HG03280 (cell line): ENCODE measurements at regions not wholly inside any gene's neighbourhood (a gene's known extent, or its start where the extent isn't known, plus 50 kb on each side); places are given as distances from the start of the nearest gene placed in this dataset.
A peak's percentile ranks its signal among the peaks of the same experiment; 100 is the strongest.

Experiments
- ATAC-seq: cut with Tn5 transposase; IDR thresholded peaks from one replicate; pipeline ENCODE4 v1.9.1; 2021; ENCODE audit warnings: mild to moderate bottlenecking, moderate library complexity; ENCODE audit not compliant: unreplicated experiment

DNA sequence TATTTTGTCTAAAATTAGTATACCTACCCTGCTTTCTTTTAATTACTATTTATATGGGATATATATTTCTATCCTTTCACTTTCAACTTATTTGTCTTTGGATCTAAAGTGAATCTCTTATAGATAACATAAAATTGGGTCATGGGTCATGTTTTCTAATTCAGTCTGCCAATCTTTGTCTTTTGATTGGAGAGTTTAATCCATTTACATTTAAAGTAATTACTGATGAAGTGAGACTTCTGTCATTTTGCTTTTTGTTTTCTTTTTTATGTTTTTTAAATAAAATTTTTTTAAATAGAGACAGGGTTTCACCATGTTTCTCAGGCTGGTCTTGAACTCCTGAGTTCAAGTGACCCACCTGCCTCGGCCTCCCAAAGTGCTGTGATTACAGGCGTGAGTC lies 50.5 kb upstream of the PRDM1 start:
- ATAC-seq = no peak

DNA sequence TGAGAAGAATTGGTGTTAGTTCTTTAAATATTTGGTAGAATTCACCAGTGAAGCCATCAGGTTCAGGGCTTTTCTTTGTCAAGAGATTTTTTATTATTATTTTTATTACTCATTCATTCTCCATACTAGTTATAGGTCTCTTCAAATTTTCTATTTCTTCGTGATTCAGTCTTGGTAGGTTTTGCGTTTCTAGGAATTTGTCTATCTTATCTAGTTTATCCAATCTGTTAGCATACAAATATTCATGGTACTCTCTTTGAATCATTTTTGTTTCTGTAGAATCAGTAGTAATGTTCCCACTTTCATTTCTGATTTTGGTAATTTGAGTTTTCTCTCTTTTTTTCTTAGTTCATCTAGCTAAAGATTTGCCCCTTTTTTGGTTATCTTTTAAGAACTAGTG lies 52.3 kb upstream of the PRDM1 start:
- no peak for ATAC-seq

- no peak for ATAC-seq
Measured at GRCh38 chr6:106027758-106028157, 58.4 kb upstream of the PRDM1 start.

DNA sequence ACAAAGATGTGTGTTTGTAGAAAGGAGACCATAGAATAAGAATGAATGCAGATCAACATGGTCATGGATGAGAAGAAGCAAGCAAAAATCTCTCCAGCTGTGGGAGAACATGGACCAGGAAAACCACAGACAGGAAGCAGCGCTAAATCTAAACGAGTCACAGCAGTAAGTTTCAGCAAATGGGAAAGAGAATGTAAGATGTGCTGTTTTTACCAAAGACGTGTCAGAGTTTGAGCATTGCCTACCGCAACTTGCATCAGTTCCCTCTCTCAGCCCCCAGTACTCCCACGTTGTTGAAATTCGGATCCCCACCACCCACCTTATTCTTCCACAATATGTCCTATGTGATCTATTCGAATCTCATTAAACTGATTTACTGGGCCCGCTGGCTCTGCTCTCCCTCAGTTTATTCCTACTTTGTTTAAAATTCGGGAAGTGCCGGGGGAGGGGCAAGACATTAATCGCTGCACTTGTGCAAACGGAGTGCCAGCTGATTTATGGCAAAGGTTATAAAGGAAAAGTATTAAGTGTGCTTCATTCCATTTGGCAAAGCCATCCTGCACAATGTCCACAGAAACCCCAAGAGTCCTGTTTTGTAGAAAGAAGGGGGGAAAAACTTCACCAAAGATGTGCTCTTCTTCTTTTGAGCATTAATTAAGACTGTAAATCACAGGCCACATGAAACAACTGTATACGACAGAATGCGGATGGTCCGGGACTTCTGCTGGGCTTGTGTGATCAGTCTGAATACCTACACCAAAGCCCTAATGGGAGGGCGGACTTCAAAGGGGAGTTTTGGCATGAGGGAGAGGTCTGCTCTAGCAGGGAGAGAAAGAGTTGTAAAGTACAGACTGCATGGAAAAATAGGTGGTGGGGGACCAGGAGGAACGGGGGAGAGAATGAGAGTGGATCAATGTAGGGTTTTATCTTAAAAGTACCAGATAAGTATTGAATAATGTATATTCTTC lies 59.1 kb upstream of the PRDM1 start:
- no peak for ATAC-seq

DNA sequence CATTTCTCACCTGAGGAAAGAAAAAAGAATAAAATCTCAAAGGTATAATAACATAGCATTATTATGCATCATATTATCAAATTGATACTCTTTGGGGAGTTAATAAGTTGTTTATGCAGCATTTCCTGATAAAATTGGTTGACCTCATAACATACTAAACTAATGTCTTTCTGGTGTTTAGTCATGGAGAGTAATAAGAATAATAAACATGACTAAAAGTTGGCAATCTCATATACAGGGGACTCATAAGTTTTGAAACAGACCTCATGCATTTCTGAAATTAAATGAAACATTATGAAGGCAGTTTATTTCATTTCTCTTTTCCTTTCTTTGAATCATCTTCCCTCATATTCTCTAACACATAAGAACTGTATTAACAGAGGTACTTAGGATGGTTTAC lies 60.5 kb upstream of the PRDM1 start:
- no peak for ATAC-seq

DNA sequence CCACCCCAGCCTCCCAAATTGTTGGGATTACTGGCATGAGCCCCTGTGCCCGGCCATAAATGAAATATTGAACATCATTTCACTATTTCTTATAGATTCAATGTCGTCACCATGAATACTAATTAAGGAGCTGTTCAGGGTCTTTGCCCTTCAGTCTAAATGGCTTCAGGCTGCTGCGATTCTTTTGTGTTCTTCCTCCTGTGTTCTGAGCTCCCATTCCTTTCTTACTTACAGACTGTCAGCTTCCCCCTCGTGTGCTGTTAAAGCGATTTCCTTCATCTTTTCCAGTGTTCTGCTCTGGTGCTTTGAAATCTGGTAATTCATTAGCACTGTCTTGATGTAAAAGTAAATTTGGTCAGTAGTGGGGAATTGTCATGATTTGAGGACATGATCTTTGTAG lies 63.3 kb upstream of the PRDM1 start:
- ATAC-seq = no peak

- no peak for ATAC-seq
Measured at GRCh38 chr6:106017454-106017853, 68.7 kb upstream of the PRDM1 start.

- ATAC-seq = no peak
Measured at GRCh38 chr6:106014955-106015354, 71.2 kb upstream of the PRDM1 start.

DNA sequence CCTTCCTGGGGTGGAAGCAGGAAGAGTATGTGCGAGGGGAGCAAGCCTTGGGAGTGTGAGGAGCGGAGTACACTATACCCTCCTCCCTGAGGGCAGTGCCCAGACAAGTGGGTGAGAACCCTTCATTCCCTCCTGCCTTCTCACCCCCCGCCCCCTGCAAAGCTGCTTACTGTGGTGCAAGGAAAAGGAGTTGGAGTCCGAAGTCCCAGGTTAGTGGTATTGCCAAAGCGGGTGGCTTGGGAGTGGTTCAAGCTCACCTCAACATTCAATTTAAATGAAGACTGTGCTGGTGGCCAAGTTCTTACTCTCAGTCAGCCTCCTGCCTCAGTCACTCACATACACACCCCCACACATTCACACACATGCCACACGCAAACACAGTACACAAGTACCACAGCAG lies 74.7 kb upstream of the PRDM1 start:
- no peak for ATAC-seq

GRCh38 chr6:106005954-106006353 lies 80.2 kb upstream of the PRDM1 start:
- ATAC-seq = no peak

- no peak for ATAC-seq
Measured at GRCh38 chr6:106005013-106005412, 81.1 kb upstream of the PRDM1 start.

GRCh38 chr6:106003268-106003987 lies 82.7 kb upstream of the PRDM1 start:
- no peak for ATAC-seq

DNA sequence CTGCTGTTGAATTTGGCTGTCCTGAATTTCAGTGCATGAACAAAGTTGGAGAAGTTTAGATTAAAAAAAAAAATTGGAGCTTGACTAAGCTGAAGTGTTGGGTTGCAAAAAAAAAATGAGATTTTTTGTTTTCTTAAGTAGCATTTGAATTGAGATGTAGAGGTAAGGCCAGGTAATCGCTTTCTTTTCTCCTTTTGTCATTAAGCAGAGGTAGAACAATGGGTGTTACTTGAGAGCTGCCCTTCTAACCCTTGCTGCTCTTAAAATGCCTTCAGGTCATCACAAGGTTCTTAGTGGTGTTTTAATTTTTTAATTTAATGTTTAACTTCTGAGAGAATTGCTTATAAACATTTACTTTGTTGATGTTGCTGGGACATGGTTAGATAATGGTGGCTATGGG lies 84.1 kb upstream of the PRDM1 start:
- ATAC-seq = no peak

GRCh38 chr6:106000935-106001334 lies 85.2 kb upstream of the PRDM1 start:
- ATAC-seq = no peak

DNA sequence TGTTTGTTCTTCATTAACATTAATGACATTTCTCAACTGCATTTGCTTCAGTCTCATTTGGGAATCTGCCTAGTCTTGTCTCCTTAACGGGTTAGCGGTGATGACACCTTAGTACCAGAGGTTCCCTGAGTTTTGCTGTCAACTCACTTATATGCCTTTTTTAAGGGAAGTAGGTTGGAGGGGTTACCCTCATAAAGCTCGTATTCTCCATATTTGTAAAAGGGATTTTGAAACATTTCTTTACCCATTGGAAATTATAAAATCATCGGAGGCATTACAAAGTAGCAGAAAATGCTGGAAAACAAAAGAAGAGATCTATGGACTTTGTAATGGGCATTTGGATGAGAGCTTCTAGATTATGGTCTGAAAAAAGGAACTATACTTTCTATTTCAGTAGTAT lies 88.7 kb upstream of the PRDM1 start:
- no peak for ATAC-seq

GRCh38 chr6:105995391-105995865 lies 90.7 kb upstream of the PRDM1 start:
- no peak for ATAC-seq

DNA sequence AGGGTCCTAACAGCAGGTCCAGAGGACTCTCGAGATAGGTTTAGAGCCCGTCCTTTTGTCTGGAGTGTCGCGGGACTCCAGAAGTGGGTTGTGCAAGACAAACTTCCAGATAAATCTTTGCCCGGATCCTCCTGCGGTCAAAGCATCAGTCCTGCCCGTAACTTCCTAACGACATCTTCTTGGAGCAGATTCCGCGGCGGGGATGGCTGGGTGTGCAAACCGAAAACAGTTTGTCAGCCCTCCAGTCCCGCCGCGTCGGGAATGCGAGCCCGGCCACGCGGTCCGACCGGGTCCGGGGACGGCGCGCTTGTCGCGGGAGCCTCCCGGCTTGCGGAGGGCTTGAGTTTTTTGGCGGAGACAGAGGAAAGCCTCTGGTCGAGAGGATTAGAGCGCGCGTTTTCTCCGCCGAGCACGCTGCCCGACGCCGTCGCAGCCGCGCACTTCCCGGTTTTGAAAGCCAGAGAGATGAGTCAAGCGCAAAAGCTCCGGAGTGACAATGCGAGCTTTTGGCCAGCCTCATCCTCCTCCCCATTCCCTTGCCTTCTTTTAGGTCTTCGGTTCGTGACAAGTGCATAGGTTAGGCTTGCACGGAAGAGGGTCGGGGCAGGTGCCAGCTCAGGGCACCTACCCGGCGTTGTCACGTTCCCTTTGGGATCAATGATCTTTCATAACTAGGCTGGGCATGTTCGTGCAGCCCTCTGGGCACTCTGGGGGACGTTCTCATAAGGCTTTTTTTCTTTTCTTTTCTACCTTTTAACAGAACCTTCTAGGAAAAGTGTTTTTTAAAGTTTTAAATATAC lies 91.3 kb upstream of the PRDM1 start:
- ATAC-seq = no peak

DNA sequence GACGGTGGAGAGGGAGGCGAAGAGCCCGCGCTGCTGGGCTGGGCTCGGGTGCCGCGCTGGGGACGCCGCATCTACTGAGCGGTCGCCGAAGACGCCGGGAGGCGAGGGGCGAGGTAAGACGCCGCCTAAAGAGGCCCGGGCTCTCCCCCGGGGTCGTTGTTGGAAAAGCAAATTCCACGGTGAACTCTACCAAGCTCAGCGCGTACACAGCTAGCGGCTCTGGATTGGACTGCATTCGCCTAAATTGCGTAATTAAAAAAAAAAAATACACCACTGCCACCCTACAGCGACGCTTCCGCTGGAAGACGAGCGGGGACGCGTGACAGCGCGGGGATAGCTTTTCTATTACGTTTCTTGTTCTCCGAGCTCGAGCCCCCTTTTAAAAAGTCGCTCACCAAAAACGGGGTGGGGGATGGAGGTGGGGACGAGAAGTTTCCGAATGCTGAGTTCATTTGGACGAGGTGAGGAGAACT lies 92.0 kb upstream of the PRDM1 start:
- no peak for ATAC-seq

- ATAC-seq = no peak
Measured at GRCh38 chr6:105993341-105994117, 92.6 kb upstream of the PRDM1 start.

- ATAC-seq = peak; percentile 89
Measured at GRCh38 chr6:105992315-105992961, 93.7 kb upstream of the PRDM1 start.
